ENCODE measurements at regions not wholly inside any gene's neighbourhood (a gene's known extent, or its start where the extent isn't known, plus 50 kb on each side); places are given as distances from the start of the nearest gene placed in this dataset.

- no peak overlapping the region for H3K27ac Mint-ChIP-seq
- H3K36me3 Mint-ChIP-seq (ENCODE audit: low read depth): no peaks in the 10 kb centered on the region
- ATAC-seq: no peak
- DNase-seq: no peak
- peaks cover 12% of the 10 kb centered on the region for H3K9me3 Mint-ChIP-seq
- no peaks in the 10 kb centered on the region for H3K27me3 Mint-ChIP-seq
- no peaks in the 10 kb centered on the region for H3K4me1 Mint-ChIP-seq
- no peak overlapping the region for H3K4me3 Mint-ChIP-seq
These were observed 119.6 kb upstream of the ADGRL2 start for GRCh38 chr1:81681114-81681513.

DNA sequence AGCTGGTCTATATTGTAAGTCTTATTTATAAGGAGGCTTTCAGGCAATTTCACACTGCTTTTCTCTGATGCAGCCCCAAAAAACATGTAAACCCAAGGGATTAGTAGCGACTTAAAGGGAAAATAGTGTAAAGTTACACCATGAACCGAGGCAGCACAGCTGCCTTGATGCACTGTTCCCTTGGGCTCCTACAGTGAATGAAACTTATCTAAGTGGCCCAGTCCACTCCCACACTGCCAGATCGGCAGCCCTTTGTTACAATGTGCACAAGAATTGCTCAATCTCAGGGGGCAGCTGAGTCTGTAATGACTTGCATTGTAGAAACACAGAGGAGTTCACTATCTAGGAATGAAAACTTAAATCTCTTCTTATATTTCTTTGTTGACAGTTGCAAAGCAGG, 120.8 kb upstream of the ADGRL2 start:
- no peak for DNase-seq
- H3K4me1 Mint-ChIP-seq: no peaks in the 10 kb centered on the region
- H3K36me3 Mint-ChIP-seq (ENCODE audit: low read depth): no peaks in the 10 kb centered on the region
- H3K27me3 Mint-ChIP-seq: no peaks in the 10 kb centered on the region
- H3K27ac Mint-ChIP-seq: no peak overlapping the region
- H3K9me3 Mint-ChIP-seq: peaks cover 9% of the 10 kb centered on the region
- ATAC-seq: no peak
- no peak overlapping the region for H3K4me3 Mint-ChIP-seq

DNA sequence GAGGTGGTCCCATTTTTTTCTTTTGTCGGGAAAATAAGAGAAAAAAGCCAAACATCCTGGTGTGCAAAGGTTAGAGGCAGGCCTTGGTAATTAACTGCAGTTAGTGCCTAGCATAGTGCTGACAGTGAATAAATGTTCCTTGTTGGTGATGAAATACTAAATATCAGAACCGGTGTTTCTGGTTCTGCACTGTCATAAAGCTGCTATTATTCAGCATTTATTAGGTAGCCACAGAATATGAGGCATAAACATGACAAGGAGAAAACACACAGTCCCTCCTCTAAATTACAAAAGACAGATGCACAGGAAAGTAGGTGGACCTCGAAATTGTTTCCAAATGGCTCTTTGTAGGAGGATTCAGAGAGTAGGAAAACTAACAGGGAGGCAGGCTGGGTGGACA, 122.0 kb upstream of the ADGRL2 start:
- DNase-seq (no peak), ATAC-seq (no peak)
- Mint-ChIP-seq H3K4me3 (no peak overlapping the region), H3K36me3 (ENCODE audit: low read depth) (no peaks in the 10 kb centered on the region), H3K27me3 (no peaks in the 10 kb centered on the region), H3K9me3 (peaks cover 9% of the 10 kb centered on the region), H3K4me1 (no peaks in the 10 kb centered on the region), H3K27ac (no peak overlapping the region)

GRCh38 chr1:81672766-81673165, 128.0 kb upstream of the ADGRL2 start:
- no peaks in the 10 kb centered on the region for H3K27me3 Mint-ChIP-seq
- no peak overlapping the region for H3K4me3 Mint-ChIP-seq
- no peaks in the 10 kb centered on the region for H3K4me1 Mint-ChIP-seq
- no peaks in the 10 kb centered on the region for H3K36me3 Mint-ChIP-seq (ENCODE audit: low read depth)
- H3K27ac Mint-ChIP-seq: no peak overlapping the region
- DNase-seq (no peak), ATAC-seq (no peak)
- peaks cover 10% of the 10 kb centered on the region for H3K9me3 Mint-ChIP-seq

- DNase-seq: no peak
- Mint-ChIP-seq H3K4me1 (no peaks in the 10 kb centered on the region), H3K27me3 (no peaks in the 10 kb centered on the region), H3K9me3 (peaks cover 7% of the 10 kb centered on the region), H3K27ac (no peak overlapping the region), H3K4me3 (no peak overlapping the region), H3K36me3 (ENCODE audit: low read depth) (no peaks in the 10 kb centered on the region)
- ATAC-seq: no peak
These were observed 129.7 kb upstream of the ADGRL2 start for GRCh38 chr1:81671038-81671437.

DNA sequence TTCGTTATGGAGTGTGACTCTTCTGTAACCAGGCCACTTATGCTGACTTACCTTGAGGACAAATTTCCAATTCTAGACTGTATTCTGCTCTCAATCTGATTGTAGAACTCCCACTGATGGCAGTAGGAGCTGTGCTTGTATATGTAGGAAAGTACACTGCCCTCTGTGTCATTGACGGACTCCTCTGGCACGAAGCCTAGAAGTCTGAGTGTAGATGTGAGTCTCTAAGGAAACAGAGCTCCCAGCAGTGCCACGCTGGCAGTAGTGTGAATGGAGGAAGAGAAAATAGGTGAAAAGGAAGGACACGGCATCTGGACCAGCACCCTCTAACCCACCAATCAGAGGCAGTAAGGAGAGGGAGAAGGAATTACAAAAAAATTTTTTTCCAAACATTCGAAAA, 130.4 kb upstream of the ADGRL2 start:
- no peaks in the 10 kb centered on the region for H3K27me3 Mint-ChIP-seq
- no peaks in the 10 kb centered on the region for H3K36me3 Mint-ChIP-seq (ENCODE audit: low read depth)
- DNase-seq: no peak
- H3K4me3 Mint-ChIP-seq: no peak overlapping the region
- no peak overlapping the region for H3K27ac Mint-ChIP-seq
- no peak for ATAC-seq
- peaks cover 7% of the 10 kb centered on the region for H3K9me3 Mint-ChIP-seq
- H3K4me1 Mint-ChIP-seq: no peaks in the 10 kb centered on the region

- Mint-ChIP-seq H3K36me3 (ENCODE audit: low read depth) (no peaks in the 10 kb centered on the region), H3K9me3 (peaks cover 7% of the 10 kb centered on the region), H3K4me1 (no peaks in the 10 kb centered on the region), H3K27me3 (no peaks in the 10 kb centered on the region), H3K4me3 (no peak overlapping the region), H3K27ac (no peak overlapping the region)
- ATAC-seq (no peak), DNase-seq (no peak)
These were observed 134.1 kb upstream of the ADGRL2 start for GRCh38 chr1:81666586-81666985.

DNA sequence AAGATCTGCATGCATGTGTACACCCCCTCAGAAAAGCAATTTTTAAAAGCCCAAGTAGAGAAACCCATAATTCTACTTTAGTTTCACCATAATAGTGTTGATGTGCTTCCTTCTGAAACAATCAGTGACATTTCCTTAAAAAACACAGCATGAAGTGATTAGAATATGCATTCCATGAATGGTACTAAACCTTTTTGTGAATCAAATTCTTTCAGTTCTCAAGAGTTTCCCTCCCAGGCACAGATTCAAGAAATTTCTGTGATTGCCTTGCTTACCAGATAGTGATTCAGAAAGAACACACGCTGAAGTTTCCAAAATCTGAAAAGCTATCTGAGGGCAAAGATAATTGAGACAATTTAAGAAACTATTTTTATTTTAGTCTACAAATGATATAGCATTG, 136.4 kb upstream of the ADGRL2 start:
- DNase-seq (no peak), ATAC-seq (no peak)
- Mint-ChIP-seq H3K27me3 (no peaks in the 10 kb centered on the region), H3K36me3 (ENCODE audit: low read depth) (no peaks in the 10 kb centered on the region), H3K4me3 (no peak overlapping the region), H3K27ac (no peak overlapping the region), H3K9me3 (peaks cover 7% of the 10 kb centered on the region), H3K4me1 (no peaks in the 10 kb centered on the region)

GRCh38 chr1:81662913-81663526, 137.7 kb upstream of the ADGRL2 start:
- Mint-ChIP-seq H3K4me3 (no peak overlapping the region), H3K36me3 (ENCODE audit: low read depth) (no peaks in the 10 kb centered on the region), H3K27me3 (no peaks in the 10 kb centered on the region), H3K27ac (no peak overlapping the region), H3K9me3 (no peaks in the 10 kb centered on the region), H3K4me1 (no peaks in the 10 kb centered on the region)
- DNase-seq (no peak), ATAC-seq (no peak)

DNA sequence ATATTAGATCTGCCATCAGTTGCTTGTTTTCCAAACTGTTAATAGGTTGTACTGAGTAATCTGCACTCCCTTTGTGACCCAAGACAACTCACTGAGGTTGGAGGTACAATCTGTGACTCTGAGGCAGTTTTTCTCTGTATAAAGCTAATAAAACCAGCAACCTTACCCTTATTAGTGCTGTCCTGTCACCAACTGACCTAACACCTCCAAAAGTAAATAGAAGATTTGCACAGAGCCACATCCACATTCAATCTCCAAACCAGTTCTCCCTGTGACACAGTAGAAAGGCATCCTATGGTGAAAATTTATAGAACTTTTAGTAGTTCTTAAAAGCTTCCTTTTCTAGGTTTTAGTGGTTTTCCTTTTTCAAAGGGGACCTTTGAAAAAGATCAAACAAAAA, 140.4 kb upstream of the ADGRL2 start:
- Mint-ChIP-seq H3K9me3 (peaks cover 4% of the 10 kb centered on the region), H3K36me3 (ENCODE audit: low read depth) (no peaks in the 10 kb centered on the region), H3K4me1 (no peaks in the 10 kb centered on the region), H3K27ac (no peak overlapping the region), H3K4me3 (no peak overlapping the region), H3K27me3 (no peaks in the 10 kb centered on the region)
- DNase-seq: no peak
- no peak for ATAC-seq

DNA sequence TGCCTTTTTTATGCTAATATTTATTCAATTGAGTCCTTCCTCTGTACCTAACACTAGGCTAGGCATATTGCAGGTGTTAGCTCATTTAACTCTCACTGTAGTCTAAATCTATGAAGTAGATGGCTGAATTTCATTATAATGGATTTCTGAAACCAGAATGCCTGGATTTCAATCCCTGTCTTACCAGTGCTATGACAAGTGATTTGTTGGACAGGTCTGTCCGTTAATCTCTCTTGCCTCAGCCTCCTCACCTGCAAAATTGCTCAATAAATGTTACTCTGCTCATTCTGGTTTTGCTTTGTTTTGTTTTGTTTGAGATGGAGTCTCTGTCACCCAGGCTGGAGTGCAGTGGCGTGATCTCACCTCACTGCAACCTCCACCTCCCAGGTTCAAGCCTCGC, 146.1 kb upstream of the ADGRL2 start:
- H3K36me3 Mint-ChIP-seq (ENCODE audit: low read depth): no peaks in the 10 kb centered on the region

DNA sequence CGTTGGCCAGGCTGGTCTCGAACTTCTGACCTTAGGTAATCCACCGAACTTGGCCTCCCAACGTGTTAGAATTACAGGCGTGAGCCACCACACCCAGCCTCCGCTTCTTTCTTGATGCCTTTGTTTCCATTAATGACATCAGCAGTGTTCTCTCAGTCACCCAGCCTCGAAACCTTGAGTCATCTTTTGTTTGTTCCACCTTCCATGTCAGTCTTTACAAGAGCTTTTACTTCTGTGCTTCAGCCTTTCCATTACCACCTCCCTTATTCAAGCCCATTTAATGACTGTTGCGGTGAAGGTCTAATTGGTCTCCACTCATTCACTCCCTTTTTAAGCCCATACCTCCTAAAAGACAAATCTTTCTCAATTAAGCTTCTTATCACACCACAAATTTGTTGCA, 146.6 kb upstream of the ADGRL2 start:
- H3K36me3 Mint-ChIP-seq (ENCODE audit: low read depth): no peaks in the 10 kb centered on the region
- H3K27ac Mint-ChIP-seq: no peak overlapping the region
- DNase-seq (no peak), ATAC-seq (no peak)
- no peaks in the 10 kb centered on the region for H3K27me3 Mint-ChIP-seq
- no peaks in the 10 kb centered on the region for H3K4me1 Mint-ChIP-seq
- no peak overlapping the region for H3K4me3 Mint-ChIP-seq
- H3K9me3 Mint-ChIP-seq: peaks cover 9% of the 10 kb centered on the region

More for the DNA sequence above, 146.1 kb upstream of the ADGRL2 start:
- Mint-ChIP-seq H3K4me1 (no peaks in the 10 kb centered on the region), H3K4me3 (no peak overlapping the region), H3K27me3 (no peaks in the 10 kb centered on the region), H3K9me3 (peaks cover 9% of the 10 kb centered on the region), H3K27ac (no peak overlapping the region)
- DNase-seq: no peak
- ATAC-seq: no peak

GRCh38 chr1:81650776-81651175, 150.0 kb upstream of the ADGRL2 start:
- H3K4me1 Mint-ChIP-seq: no peaks in the 10 kb centered on the region
- no peaks in the 10 kb centered on the region for H3K27me3 Mint-ChIP-seq
- ATAC-seq (no peak), DNase-seq (no peak)
- H3K4me3 Mint-ChIP-seq: no peak overlapping the region
- H3K36me3 Mint-ChIP-seq (ENCODE audit: low read depth): no peaks in the 10 kb centered on the region
- peaks cover 9% of the 10 kb centered on the region for H3K9me3 Mint-ChIP-seq
- no peak overlapping the region for H3K27ac Mint-ChIP-seq

DNA sequence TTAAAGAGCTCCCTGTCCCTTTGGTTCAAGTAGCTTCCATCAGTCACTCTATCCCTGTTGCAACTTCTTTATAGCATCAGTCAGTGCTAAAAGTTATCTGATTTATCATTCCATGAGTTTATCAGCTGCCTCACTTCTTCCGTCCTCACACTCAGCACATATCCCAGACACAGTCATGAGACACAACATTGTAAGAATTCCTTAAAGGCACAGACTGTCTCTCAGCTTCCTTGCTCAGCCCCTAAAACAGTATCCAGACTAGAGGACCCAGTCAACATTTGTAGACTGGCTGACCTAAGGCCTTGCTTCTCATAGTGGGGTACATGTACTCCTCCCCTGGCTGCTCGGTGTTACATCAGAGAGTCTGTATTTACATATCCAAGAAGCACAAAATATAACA, 164.9 kb upstream of the ADGRL2 start:
- H3K36me3 Mint-ChIP-seq (ENCODE audit: low read depth): no peaks in the 10 kb centered on the region

GRCh38 chr1:81634294-81634693, 166.4 kb upstream of the ADGRL2 start:
- Mint-ChIP-seq H3K9me3 (peaks cover 13% of the 10 kb centered on the region), H3K4me3 (no peak overlapping the region), H3K27ac (no peak overlapping the region), H3K4me1 (no peaks in the 10 kb centered on the region), H3K36me3 (ENCODE audit: low read depth) (no peaks in the 10 kb centered on the region), H3K27me3 (no peaks in the 10 kb centered on the region)
- DNase-seq: no peak
- no peak for ATAC-seq

More for the DNA sequence above, 164.9 kb upstream of the ADGRL2 start:
- Mint-ChIP-seq H3K27me3 (no peaks in the 10 kb centered on the region), H3K4me1 (no peaks in the 10 kb centered on the region), H3K4me3 (no peak overlapping the region), H3K27ac (no peak overlapping the region), H3K9me3 (peaks cover 19% of the 10 kb centered on the region)
- no peak for DNase-seq
- no peak for ATAC-seq

DNA sequence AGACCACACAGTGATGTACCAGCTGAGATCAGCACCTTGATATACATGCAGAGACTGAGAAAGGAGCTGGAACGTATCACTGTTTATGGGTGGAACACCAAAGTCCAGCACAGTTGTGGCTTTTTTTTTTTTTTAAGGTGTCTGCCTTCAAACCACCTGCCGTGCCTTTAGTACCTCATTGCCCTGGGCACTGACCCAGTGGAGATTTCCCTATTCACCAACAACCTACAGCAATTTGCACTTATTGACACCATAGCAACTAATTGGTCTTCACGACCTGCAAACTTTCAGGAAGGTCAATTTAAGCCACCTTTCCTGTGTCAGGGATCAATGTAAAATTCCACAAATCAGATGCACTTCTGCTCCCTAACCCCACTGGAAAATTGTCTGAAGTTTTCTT, 181.6 kb upstream of the ADGRL2 start:
- H3K36me3 Mint-ChIP-seq (ENCODE audit: low read depth): no peaks in the 10 kb centered on the region
- DNase-seq: no peak
- peaks cover 7% of the 10 kb centered on the region for H3K9me3 Mint-ChIP-seq
- H3K27ac Mint-ChIP-seq: no peak overlapping the region
- ATAC-seq: no peak
- no peaks in the 10 kb centered on the region for H3K27me3 Mint-ChIP-seq
- no peak overlapping the region for H3K4me3 Mint-ChIP-seq
- H3K4me1 Mint-ChIP-seq: no peaks in the 10 kb centered on the region
